Tibial artery (tissue), 4 donors: ENCODE measurements at regions not wholly inside any gene's neighbourhood (a gene's known extent, or its start where the extent isn't known, plus 50 kb on each side); places are given as distances from the start of the nearest gene placed in this dataset.
"Not testable (repeated sequence)": the region's sequence is repeated elsewhere in the genome, so short reads cannot be mapped to it uniquely, and the experiment has no call there.

ENCODE experiments used
- DNase-seq, 2 donors: peaks; one replicate each; pipeline ENCODE4 v3.0.0-alpha.2; 2019
- H3K27ac ChIP-seq, 2 donors: fragments of 200-600 bp; sonication (generic) in 1 of 2; 1 replicate in 1 of 2; 2 replicates in 1 of 2; pipeline ENCODE4 v1.5.1; 2018 to 2019; ENCODE audit warnings: mild to moderate bottlenecking in 1 of 2
- H3K27me3 ChIP-seq, 2 donors: fragments of 200-600 bp; sonication (generic) in 1 of 2; one replicate each; pipeline versions ENCODE4 v1.5.1 to v1.6.0; 2016 to 2019
- H3K36me3 ChIP-seq, 3 donors: fragments of 200-600 bp; sonication (generic) in 2 of 3; one replicate each; pipeline ENCODE4 v1.5.1; 2016 to 2019; ENCODE audit warnings: mild to moderate bottlenecking in 2 of 3
- H3K4me1 ChIP-seq, 4 donors: fragments of 200-600 bp; sonication (generic) in 2 of 4; 1 replicate in 3 of 4; 2 replicates in 1 of 4; pipeline ENCODE4 v1.5.1; 2016 to 2019
- H3K4me3 ChIP-seq, 2 donors: fragments of 200-600 bp; sonication (generic) in 1 of 2; 1 replicate in 1 of 2; 2 replicates in 1 of 2; pipeline ENCODE4 v1.5.1; 2018 to 2019; ENCODE audit warnings: mild to moderate bottlenecking in 2 of 2
- H3K9me3 ChIP-seq, 3 donors: fragments of 200-600 bp; sonication (generic) in 1 of 3; one replicate each; pipeline ENCODE4 v1.5.1; 2016 to 2019
- intact Hi-C: fragments of 100-400 bp; cut with DNase I; formaldehyde crosslinking; loops from one replicate; pipeline ENCODE4 v1.15.0; 2023; ENCODE audit warnings: low total_unique reads
- TF ChIP-seq, protein P1 (sequence below), 2 experiments: fragments of 200-600 bp in 1 of 2; fragments of 450-650 bp in 1 of 2; IDR thresholded peaks; one replicate each; pipeline ENCODE4 v1.5.1; 2017 to 2019; ENCODE audit warnings: antibody characterized with exemption in 2 of 2, mild to moderate bottlenecking in 1 of 2, moderate library complexity in 1 of 2

DNA sequence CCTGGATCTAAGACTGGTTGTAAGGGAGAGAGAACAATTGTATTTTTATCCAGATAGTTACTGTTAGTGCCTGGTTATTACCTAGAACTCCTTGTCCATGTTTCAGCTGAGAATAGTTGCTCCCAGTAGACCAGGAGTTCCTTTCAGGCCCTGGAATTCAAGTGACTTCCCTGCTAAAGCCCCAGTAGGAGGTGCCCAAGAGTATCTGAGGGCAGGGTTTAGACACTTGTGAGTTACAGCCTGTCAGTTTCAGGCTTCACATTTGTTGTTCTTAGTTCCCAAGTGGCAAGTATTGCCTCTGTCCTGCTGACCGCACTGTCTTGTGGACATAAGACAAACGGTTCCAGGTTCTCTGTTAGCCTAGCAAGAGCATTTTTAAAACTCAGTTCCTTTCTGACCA lies 743.9 kb upstream of the SEMA6A start:
- TF ChIP-seq, protein P1, sequence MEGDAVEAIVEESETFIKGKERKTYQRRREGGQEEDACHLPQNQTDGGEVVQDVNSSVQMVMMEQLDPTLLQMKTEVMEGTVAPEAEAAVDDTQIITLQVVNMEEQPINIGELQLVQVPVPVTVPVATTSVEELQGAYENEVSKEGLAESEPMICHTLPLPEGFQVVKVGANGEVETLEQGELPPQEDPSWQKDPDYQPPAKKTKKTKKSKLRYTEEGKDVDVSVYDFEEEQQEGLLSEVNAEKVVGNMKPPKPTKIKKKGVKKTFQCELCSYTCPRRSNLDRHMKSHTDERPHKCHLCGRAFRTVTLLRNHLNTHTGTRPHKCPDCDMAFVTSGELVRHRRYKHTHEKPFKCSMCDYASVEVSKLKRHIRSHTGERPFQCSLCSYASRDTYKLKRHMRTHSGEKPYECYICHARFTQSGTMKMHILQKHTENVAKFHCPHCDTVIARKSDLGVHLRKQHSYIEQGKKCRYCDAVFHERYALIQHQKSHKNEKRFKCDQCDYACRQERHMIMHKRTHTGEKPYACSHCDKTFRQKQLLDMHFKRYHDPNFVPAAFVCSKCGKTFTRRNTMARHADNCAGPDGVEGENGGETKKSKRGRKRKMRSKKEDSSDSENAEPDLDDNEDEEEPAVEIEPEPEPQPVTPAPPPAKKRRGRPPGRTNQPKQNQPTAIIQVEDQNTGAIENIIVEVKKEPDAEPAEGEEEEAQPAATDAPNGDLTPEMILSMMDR (IDR thresholded peaks at IDR 0.05): no peak
- Histone ChIP-seq H3K27ac (no peak overlapping the region), H3K4me1 (no peaks in the 10 kb centered on the region), H3K36me3 (no peaks in the 10 kb centered on the region), H3K27me3 (no peaks in the 10 kb centered on the region), H3K4me3 (no peak overlapping the region), H3K9me3 (no peaks in the 10 kb centered on the region)
- intact Hi-C loops: no loop called here
- DNase-seq: no peak

DNA sequence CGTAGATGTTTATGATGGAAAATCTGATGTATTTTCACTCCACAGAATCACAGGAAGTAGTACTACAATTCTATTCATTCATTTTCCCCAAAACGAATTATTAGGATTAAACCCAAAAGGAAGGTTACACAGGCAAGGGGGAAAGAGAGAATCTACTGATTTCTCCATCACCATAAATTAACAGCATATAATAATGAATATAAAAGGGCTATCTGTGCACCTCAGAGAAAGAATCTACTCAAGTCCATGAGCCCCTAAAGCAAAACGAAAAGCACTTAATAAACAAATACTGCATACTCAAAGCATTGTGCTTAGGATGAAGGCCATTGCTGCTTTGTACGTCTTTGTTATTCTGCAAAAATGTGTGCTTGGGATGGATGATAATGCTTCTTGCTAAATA lies 740.5 kb upstream of the SEMA6A start:
- intact Hi-C loops: no loop called here
- DNase-seq: no peak
- H3K27ac ChIP-seq: no peak overlapping the region
- no peak overlapping the region for H3K4me3 ChIP-seq
- H3K36me3 ChIP-seq: no peaks in the 10 kb centered on the region
- no peaks in the 10 kb centered on the region for H3K9me3 ChIP-seq
- H3K4me1 ChIP-seq: no peaks in the 10 kb centered on the region
- TF ChIP-seq, protein P1 (IDR thresholded peaks at IDR 0.05): no peak
- H3K27me3 ChIP-seq: no peaks in the 10 kb centered on the region

DNA sequence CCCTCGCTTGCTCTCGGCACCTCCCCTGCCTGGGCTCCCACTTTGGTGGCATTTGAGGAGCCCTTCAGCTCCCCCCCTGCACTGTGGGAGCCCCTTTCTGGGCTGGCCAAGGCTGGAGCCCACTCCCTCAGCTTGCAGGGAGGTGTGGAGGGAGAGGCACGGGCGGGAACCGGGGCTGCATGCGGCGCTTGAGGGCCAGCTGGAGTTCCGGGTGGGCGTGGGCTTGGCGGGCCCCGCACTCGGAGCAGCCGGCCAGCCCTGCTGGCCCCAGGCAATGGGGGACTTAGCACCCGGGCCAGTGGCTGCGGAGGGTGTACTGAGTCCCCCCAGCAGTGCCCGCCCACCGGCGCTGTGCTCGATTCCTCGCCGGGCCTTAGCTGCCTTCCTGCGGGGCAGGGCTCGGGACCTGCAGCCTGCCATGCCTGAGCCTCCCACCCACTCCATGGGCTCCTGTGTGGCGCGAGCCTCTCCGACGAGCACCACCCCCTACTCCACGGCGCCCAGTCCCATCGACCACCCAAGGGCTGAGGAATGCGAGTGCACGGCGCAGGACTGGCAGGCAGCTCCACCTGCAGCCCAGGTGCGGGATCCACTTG lies 730.0 kb upstream of the SEMA6A start:
- DNase-seq, H3K27me3 ChIP-seq, intact Hi-C loops, H3K4me1 ChIP-seq, H3K27ac ChIP-seq, H3K36me3 ChIP-seq, H3K4me3 ChIP-seq, H3K9me3 ChIP-seq: not testable (repeated sequence)

DNA sequence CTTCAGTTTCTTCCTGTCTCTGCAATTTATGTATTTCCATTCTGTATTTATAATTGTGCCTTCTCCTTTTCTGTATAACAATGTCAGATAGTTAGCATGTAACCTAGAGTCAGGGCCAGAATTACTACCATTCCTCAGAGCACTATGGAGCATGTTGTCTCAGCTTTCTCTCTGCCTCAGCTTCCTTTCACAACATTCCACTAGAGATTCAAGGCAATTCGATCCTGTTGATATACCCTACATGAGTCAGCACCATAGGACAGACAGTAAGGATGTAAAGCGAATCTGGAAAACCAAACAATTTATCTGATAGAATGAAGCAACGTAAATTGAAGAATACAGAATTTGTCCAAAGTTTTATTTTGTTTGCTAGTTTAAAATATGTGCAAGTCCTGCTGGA lies 728.3 kb upstream of the SEMA6A start:
- Histone ChIP-seq H3K4me1 (no peaks in the 10 kb centered on the region), H3K9me3 (no peaks in the 10 kb centered on the region), H3K27me3 (no peaks in the 10 kb centered on the region), H3K27ac (no peak overlapping the region), H3K36me3 (no peaks in the 10 kb centered on the region), H3K4me3 (no peak overlapping the region)
- no peak for DNase-seq
- intact Hi-C loops: no loop called here
- TF ChIP-seq, protein P1 (IDR thresholded peaks at IDR 0.05): no peak

DNA sequence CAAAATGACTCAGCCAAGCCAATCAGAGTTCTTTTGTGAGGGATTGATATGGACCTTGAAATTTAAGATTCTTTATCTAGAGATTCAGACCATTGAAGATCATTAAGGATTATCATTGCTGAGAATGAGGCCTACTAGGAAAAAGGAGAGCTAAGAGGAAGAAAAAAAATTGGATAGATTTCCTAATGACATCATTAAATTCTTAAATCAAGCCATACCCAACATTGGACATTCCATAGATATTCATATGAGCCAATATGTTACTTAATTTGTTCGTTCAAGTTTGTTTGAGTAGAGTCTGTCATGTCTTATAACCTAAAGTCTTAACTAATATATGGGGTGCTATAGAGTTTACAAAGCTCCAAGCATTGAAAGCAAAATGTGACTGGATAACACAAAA lies 727.9 kb upstream of the SEMA6A start:
- no peaks in the 10 kb centered on the region for H3K27me3 ChIP-seq
- intact Hi-C loops: no loop called here
- no peaks in the 10 kb centered on the region for H3K36me3 ChIP-seq
- TF ChIP-seq, protein P1 (IDR thresholded peaks at IDR 0.05): no peak
- no peak overlapping the region for H3K4me3 ChIP-seq
- no peaks in the 10 kb centered on the region for H3K4me1 ChIP-seq
- H3K9me3 ChIP-seq: no peaks in the 10 kb centered on the region
- no peak overlapping the region for H3K27ac ChIP-seq
- no peak for DNase-seq

DNA sequence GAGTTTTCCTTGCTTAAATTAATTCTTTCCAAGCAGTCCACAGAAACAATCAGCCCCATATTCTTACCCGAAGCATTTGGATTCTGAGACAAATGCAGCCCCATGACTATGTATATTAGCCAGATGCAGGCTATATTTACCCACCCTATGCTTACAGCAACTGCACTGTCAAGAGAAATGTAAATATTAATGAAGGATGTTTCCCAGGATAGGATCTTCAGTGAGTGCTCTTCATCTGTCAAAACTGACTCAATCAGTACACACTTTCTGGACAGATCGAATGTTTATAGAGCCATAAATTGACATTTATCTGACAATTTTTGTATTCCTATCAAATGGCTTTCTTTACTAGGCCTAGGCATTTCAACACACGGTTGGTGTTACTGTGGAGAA lies 725.3 kb upstream of the SEMA6A start:
- Histone ChIP-seq H3K27ac (no peak overlapping the region), H3K9me3 (no peaks in the 10 kb centered on the region), H3K36me3 (no peaks in the 10 kb centered on the region), H3K4me1 (no peaks in the 10 kb centered on the region), H3K4me3 (no peak overlapping the region), H3K27me3 (no peaks in the 10 kb centered on the region)
- intact Hi-C loops: no loop called here
- DNase-seq: no peak
- TF ChIP-seq, protein P1 (IDR thresholded peaks at IDR 0.05): no peak
